ENCODE measurements at regions not wholly inside any gene's neighbourhood (a gene's known extent, or its start where the extent isn't known, plus 50 kb on each side); places are given as distances from the start of the nearest gene placed in this dataset.

- H2AFZ ChIP-seq (ENCODE audit: control insufficient read depth, low read depth, low read length), result no peak overlapping the region
- no peaks in the 10 kb centered on the region for H3K36me3 ChIP-seq (ENCODE audit: control insufficient read depth in 2 of 2, insufficient read depth in 2 of 2, low read length in 1 of 2)
- ATAC-seq (no peak), FAIRE-seq (no peak), DNase-seq (ENCODE audit: low read depth, low spot score) (no peak)
- TF ChIP-seq TBL1XR1 (IDR thresholded peaks at IDR 0.05; ENCODE audit: low read depth, low read length) (no peak), RAD51 (IDR thresholded peaks at IDR 0.05) (no peak), ZNF207 (IDR thresholded peaks at IDR 0.05; ENCODE audit: borderline replicate concordance) (no peak), KDM1A (IDR thresholded peaks at IDR 0.05; ENCODE audit: borderline replicate concordance) (no peak), NBN (IDR thresholded peaks at IDR 0.05) (no peak), USF1 (IDR thresholded peaks at IDR 0.05; ENCODE audit: borderline replicate concordance, extremely low read length, insufficient read depth, low read depth, low read length) (no peak), SMARCA5 (IDR thresholded peaks at IDR 0.05) (no peak)
- TF ChIP-seq, protein P1, sequence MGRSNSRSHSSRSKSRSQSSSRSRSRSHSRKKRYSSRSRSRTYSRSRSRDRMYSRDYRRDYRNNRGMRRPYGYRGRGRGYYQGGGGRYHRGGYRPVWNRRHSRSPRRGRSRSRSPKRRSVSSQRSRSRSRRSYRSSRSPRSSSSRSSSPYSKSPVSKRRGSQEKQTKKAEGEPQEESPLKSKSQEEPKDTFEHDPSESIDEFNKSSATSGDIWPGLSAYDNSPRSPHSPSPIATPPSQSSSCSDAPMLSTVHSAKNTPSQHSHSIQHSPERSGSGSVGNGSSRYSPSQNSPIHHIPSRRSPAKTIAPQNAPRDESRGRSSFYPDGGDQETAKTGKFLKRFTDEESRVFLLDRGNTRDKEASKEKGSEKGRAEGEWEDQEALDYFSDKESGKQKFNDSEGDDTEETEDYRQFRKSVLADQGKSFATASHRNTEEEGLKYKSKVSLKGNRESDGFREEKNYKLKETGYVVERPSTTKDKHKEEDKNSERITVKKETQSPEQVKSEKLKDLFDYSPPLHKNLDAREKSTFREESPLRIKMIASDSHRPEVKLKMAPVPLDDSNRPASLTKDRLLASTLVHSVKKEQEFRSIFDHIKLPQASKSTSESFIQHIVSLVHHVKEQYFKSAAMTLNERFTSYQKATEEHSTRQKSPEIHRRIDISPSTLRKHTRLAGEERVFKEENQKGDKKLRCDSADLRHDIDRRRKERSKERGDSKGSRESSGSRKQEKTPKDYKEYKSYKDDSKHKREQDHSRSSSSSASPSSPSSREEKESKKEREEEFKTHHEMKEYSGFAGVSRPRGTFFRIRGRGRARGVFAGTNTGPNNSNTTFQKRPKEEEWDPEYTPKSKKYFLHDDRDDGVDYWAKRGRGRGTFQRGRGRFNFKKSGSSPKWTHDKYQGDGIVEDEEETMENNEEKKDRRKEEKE (IDR thresholded peaks at IDR 0.05), result no peak
- TF ChIP-seq, protein P2, sequence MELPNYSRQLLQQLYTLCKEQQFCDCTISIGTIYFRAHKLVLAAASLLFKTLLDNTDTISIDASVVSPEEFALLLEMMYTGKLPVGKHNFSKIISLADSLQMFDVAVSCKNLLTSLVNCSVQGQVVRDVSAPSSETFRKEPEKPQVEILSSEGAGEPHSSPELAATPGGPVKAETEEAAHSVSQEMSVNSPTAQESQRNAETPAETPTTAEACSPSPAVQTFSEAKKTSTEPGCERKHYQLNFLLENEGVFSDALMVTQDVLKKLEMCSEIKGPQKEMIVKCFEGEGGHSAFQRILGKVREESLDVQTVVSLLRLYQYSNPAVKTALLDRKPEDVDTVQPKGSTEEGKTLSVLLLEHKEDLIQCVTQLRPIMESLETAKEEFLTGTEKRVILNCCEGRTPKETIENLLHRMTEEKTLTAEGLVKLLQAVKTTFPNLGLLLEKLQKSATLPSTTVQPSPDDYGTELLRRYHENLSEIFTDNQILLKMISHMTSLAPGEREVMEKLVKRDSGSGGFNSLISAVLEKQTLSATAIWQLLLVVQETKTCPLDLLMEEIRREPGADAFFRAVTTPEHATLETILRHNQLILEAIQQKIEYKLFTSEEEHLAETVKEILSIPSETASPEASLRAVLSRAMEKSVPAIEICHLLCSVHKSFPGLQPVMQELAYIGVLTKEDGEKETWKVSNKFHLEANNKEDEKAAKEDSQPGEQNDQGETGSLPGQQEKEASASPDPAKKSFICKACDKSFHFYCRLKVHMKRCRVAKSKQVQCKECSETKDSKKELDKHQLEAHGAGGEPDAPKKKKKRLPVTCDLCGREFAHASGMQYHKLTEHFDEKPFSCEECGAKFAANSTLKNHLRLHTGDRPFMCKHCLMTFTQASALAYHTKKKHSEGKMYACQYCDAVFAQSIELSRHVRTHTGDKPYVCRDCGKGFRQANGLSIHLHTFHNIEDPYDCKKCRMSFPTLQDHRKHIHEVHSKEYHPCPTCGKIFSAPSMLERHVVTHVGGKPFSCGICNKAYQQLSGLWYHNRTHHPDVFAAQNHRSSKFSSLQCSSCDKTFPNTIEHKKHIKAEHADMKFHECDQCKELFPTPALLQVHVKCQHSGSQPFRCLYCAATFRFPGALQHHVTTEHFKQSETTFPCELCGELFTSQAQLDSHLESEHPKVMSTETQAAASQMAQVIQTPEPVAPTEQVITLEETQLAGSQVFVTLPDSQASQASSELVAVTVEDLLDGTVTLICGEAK (IDR thresholded peaks at IDR 0.05; ENCODE audit: borderline replicate concordance), result no peak
- TF ChIP-seq, protein P3, sequence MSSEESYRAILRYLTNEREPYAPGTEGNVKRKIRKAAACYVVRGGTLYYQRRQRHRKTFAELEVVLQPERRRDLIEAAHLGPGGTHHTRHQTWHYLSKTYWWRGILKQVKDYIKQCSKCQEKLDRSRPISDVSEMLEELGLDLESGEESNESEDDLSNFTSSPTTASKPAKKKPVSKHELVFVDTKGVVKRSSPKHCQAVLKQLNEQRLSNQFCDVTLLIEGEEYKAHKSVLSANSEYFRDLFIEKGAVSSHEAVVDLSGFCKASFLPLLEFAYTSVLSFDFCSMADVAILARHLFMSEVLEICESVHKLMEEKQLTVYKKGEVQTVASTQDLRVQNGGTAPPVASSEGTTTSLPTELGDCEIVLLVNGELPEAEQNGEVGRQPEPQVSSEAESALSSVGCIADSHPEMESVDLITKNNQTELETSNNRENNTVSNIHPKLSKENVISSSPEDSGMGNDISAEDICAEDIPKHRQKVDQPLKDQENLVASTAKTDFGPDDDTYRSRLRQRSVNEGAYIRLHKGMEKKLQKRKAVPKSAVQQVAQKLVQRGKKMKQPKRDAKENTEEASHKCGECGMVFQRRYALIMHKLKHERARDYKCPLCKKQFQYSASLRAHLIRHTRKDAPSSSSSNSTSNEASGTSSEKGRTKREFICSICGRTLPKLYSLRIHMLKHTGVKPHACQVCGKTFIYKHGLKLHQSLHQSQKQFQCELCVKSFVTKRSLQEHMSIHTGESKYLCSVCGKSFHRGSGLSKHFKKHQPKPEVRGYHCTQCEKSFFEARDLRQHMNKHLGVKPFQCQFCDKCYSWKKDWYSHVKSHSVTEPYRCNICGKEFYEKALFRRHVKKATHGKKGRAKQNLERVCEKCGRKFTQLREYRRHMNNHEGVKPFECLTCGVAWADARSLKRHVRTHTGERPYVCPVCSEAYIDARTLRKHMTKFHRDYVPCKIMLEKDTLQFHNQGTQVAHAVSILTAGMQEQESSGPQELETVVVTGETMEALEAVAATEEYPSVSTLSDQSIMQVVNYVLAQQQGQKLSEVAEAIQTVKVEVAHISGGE (CRISPR knock-in tag; IDR thresholded peaks at IDR 0.05), result no peak
- ChIA-PET POLR2A (no interaction called here), SMC1A (ENCODE audit: uncharacterized antibody, unreplicated experiment) (interaction anchor here (0.5 kb wide), 1 partner anchor 238 kb away, joined by 4 read pairs; no protein-coding TSS in a partner anchor), RAD21 (ENCODE audit: unreplicated experiment) (no interaction called here), CTCF (no interaction called here)
- no peak overlapping the region for H3K27ac ChIP-seq (ENCODE audit: control insufficient read depth, insufficient read depth)
- H3K27me3 ChIP-seq (replicated peaks in 1 of 2; ENCODE audit: control insufficient read depth in 2 of 2, insufficient read depth in 2 of 2, low read length in 1 of 2), result no peaks in the 10 kb centered on the region
- no peak overlapping the region for H3K4me2 ChIP-seq (ENCODE audit: control insufficient read depth, insufficient read depth)
- intact Hi-C loops (cut with micrococcal nuclease; ENCODE audit: unreplicated experiment), result no loop called here
- no TSS peak for BruUV-seq (replicated peaks)
- no peaks in the 10 kb centered on the region for H3K9me3 ChIP-seq (replicated peaks; ENCODE audit: control insufficient read depth, insufficient read depth, low read length)
- H4K20me1 ChIP-seq (ENCODE audit: control insufficient read depth, insufficient read depth), result no peaks in the 10 kb centered on the region
- H3K9ac ChIP-seq (ENCODE audit: control insufficient read depth, insufficient read depth, low read length), result no peak overlapping the region
- H3K79me2 ChIP-seq (ENCODE audit: control insufficient read depth, insufficient read depth, low read length), result no peaks in the 10 kb centered on the region
- H3K4me1 ChIP-seq (ENCODE audit: control insufficient read depth, insufficient read depth, low read length), result no peaks in the 10 kb centered on the region
- H3K4me3 ChIP-seq, result no peak overlapping the region
- in situ Hi-C loops (cut with MboI), result no loop called here
Observed at GRCh38 chr4:96429657-96430056, 589.8 kb downstream of the PDHA2 start.

All from GM12878 (cell line).